ENCODE measurements at regions not wholly inside any gene's neighbourhood (a gene's known extent, or its start where the extent isn't known, plus 50 kb on each side); places are given as distances from the start of the nearest gene placed in this dataset.

- no peak overlapping the region for H2AFZ ChIP-seq (ENCODE audit: insufficient read depth, low read depth, low read length, poor library complexity, severe bottlenecking)
- no peak for ATAC-seq (ENCODE audit: low read depth)
- H4K20me1 ChIP-seq (ENCODE audit: control insufficient read depth, insufficient read depth, low read length, poor library complexity, severe bottlenecking) = no peaks in the 10 kb centered on the region
- CTCF ChIA-PET = interaction anchor here (2.0 to 3.8 kb wide), 2 partner anchors 350 to 354 kb away, joined by 17 to 53 read pairs; no protein-coding TSS in a partner anchor
- no peaks in the 10 kb centered on the region for H3K9me3 ChIP-seq (ENCODE audit: control extremely low read depth in 1 of 3, control insufficient read depth in 2 of 3, insufficient read depth in 1 of 3, low read length in 2 of 3)
- Mint-ChIP-seq H3K4me1 (no peaks in the 10 kb centered on the region), H3K9me3 (ENCODE audit: insufficient read depth) (no peaks in the 10 kb centered on the region), H3K27ac (no peak overlapping the region), H3K4me3 (no peak overlapping the region), H3K27me3 (peaks cover 7% of the 10 kb centered on the region)
- H3K27me3 ChIP-seq (replicated peaks in 1 of 4; ENCODE audit: control extremely low read depth in 1 of 4, control insufficient read depth in 3 of 4, insufficient read depth in 4 of 4, low read length in 3 of 4) = no peaks in the 10 kb centered on the region
- H3K4me2 ChIP-seq (replicated peaks; ENCODE audit: low read depth, low read length, poor library complexity, severe bottlenecking) = no peak overlapping the region
- H3K79me2 ChIP-seq (ENCODE audit: control insufficient read depth, insufficient read depth, low read length) = no peaks in the 10 kb centered on the region
- no peak for TF ChIP-seq CTCF (IDR thresholded peaks at IDR 0.05)
- no peak for TF ChIP-seq EZH2 (IDR thresholded peaks at IDR 0.05; ENCODE audit: borderline replicate concordance, insufficient read depth, low read depth, low read length, poor library complexity, severe bottlenecking)
- no CpG with 5 or more reads among the region's 1 CpG for WGBS (ENCODE audit: insufficient coverage)
- H3K4me1 ChIP-seq (ENCODE audit: control insufficient read depth in 2 of 2, insufficient read depth in 2 of 2, low read length in 2 of 2) = no peaks in the 10 kb centered on the region
- no peak overlapping the region for H3K27ac ChIP-seq (ENCODE audit: low read length in 2 of 2)
- no peak overlapping the region for H3K9ac ChIP-seq (ENCODE audit: low read length)
- intact Hi-C loops (cut with micrococcal nuclease) = no loop called here
- H3K36me3 ChIP-seq (replicated peaks in 1 of 2; ENCODE audit: control extremely low read depth in 1 of 2, control insufficient read depth in 1 of 2, extremely low read depth in 1 of 2, insufficient read depth in 2 of 2, low read length in 1 of 2) = no peaks in the 10 kb centered on the region
- POLR2A ChIA-PET = no interaction called here
- H3K4me3 ChIP-seq (ENCODE audit: control extremely low read depth in 1 of 5, extremely low read depth in 1 of 5, insufficient read depth in 1 of 5, low read depth in 2 of 5, low read length in 4 of 5) = no peak overlapping the region
- DNase-seq = no peak
Observed at GRCh38 chr7:115218076-115218475, 296.2 kb downstream of the MDFIC start.

GRCh38 chr7:115217373-115217772, 295.5 kb downstream of the MDFIC start:
- H3K9me3 Mint-ChIP-seq (ENCODE audit: insufficient read depth) = no peaks in the 10 kb centered on the region
- peaks cover 3% of the 10 kb centered on the region for H3K27me3 Mint-ChIP-seq

More at GRCh38 chr7:115217373-115217772, 295.5 kb downstream of the MDFIC start:
- no CpG with 5 or more reads among the region's 1 CpG for WGBS (ENCODE audit: insufficient coverage)
- Histone ChIP-seq H3K4me1 (ENCODE audit: control insufficient read depth in 2 of 2, insufficient read depth in 2 of 2, low read length in 2 of 2) (no peaks in the 10 kb centered on the region), H3K4me2 (replicated peaks; ENCODE audit: low read depth, low read length, poor library complexity, severe bottlenecking) (no peak overlapping the region), H3K4me3 (ENCODE audit: control extremely low read depth in 1 of 5, extremely low read depth in 1 of 5, insufficient read depth in 1 of 5, low read depth in 2 of 5, low read length in 4 of 5) (no peak overlapping the region), H3K27ac (ENCODE audit: low read length in 2 of 2) (no peak overlapping the region), H3K9me3 (ENCODE audit: control extremely low read depth in 1 of 3, control insufficient read depth in 2 of 3, insufficient read depth in 1 of 3, low read length in 2 of 3) (no peaks in the 10 kb centered on the region), H3K27me3 (replicated peaks in 1 of 4; ENCODE audit: control extremely low read depth in 1 of 4, control insufficient read depth in 3 of 4, insufficient read depth in 4 of 4, low read length in 3 of 4) (no peaks in the 10 kb centered on the region), H4K20me1 (ENCODE audit: control insufficient read depth, insufficient read depth, low read length, poor library complexity, severe bottlenecking) (no peaks in the 10 kb centered on the region), H2AFZ (ENCODE audit: insufficient read depth, low read depth, low read length, poor library complexity, severe bottlenecking) (no peak overlapping the region), H3K79me2 (ENCODE audit: control insufficient read depth, insufficient read depth, low read length) (no peaks in the 10 kb centered on the region), H3K36me3 (replicated peaks in 1 of 2; ENCODE audit: control extremely low read depth in 1 of 2, control insufficient read depth in 1 of 2, extremely low read depth in 1 of 2, insufficient read depth in 2 of 2, low read length in 1 of 2) (no peaks in the 10 kb centered on the region), H3K9ac (ENCODE audit: low read length) (no peak overlapping the region)
- Mint-ChIP-seq H3K27ac (no peak overlapping the region), H3K4me1 (no peaks in the 10 kb centered on the region), H3K4me3 (no peak overlapping the region)
- ChIA-PET CTCF (interaction anchor here (1.6 to 3.8 kb wide), 3 partner anchors 350 to 359 kb away, joined by 3 to 53 read pairs (median 17); no protein-coding TSS in a partner anchor), POLR2A (no interaction called here)
- intact Hi-C loops (cut with micrococcal nuclease) = loop anchor here (1.0 to 2.0 kb wide), 2 partner anchors 352 to 1191 kb away; no protein-coding TSS in a partner anchor
- ATAC-seq (ENCODE audit: low read depth) = no peak
- TF ChIP-seq CTCF (IDR thresholded peaks at IDR 0.05) (no peak), EZH2 (IDR thresholded peaks at IDR 0.05; ENCODE audit: borderline replicate concordance, insufficient read depth, low read depth, low read length, poor library complexity, severe bottlenecking) (no peak)
- no peak for DNase-seq
